Neural progenitor cell (in vitro differentiated cells): ENCODE measurements at regions not wholly inside any gene's neighbourhood (a gene's known extent, or its start where the extent isn't known, plus 50 kb on each side); places are given as distances from the start of the nearest gene placed in this dataset.

Experiments used
- EZH2 ChIP-seq: fragments of 200-600 bp; sonication (generic); IDR thresholded peaks from 2 replicates; pipeline ENCODE4 v1.6.1; 2017; ENCODE audit warnings: antibody characterized with exemption, mild to moderate bottlenecking, moderate library complexity
- EZH2phosphoT487 ChIP-seq: fragments of 200-600 bp; sonication (generic); IDR thresholded peaks from 2 replicates; pipeline ENCODE4 v1.6.1; 2017; ENCODE audit warnings: antibody characterized with exemption
- TF ChIP-seq, protein P1 (sequence below): fragments of 200-600 bp; sonication (generic); IDR thresholded peaks from 2 replicates; pipeline ENCODE4 v1.5.1; 2017; ENCODE audit warnings: antibody characterized with exemption, mild to moderate bottlenecking

DNA sequence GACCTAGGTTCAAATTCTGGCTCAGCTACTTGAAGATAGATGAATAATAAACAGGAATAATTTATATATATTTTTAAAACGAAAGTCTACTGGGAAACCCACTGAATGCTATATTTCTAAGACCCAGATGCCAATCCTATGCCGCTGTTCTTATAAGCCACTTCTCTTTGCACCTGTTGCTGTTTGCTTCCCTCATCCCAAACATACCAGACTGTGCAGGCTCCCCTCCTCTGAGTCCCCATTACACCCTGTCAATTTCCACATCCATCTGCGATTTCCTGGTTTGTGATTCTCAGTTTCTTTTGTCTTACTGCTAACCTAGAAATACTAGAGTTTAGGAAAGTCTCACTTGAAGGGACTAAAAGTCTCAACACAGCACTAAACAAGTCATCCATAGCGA lies 92.8 kb upstream of the CAST start:
- TF ChIP-seq, protein P1, sequence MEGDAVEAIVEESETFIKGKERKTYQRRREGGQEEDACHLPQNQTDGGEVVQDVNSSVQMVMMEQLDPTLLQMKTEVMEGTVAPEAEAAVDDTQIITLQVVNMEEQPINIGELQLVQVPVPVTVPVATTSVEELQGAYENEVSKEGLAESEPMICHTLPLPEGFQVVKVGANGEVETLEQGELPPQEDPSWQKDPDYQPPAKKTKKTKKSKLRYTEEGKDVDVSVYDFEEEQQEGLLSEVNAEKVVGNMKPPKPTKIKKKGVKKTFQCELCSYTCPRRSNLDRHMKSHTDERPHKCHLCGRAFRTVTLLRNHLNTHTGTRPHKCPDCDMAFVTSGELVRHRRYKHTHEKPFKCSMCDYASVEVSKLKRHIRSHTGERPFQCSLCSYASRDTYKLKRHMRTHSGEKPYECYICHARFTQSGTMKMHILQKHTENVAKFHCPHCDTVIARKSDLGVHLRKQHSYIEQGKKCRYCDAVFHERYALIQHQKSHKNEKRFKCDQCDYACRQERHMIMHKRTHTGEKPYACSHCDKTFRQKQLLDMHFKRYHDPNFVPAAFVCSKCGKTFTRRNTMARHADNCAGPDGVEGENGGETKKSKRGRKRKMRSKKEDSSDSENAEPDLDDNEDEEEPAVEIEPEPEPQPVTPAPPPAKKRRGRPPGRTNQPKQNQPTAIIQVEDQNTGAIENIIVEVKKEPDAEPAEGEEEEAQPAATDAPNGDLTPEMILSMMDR: no peak
- no peak for TF ChIP-seq EZH2phosphoT487
- no peak for TF ChIP-seq EZH2
